Mucosa of rectum (tissue), 2 donors: ENCODE measurements at regions not wholly inside any gene's neighbourhood (a gene's known extent, or its start where the extent isn't known, plus 50 kb on each side); places are given as distances from the start of the nearest gene placed in this dataset.
"Not testable (repeated sequence)": the region's sequence is repeated elsewhere in the genome, so short reads cannot be mapped to it uniquely, and the experiment has no call there.

Source experiments
- H3K27ac ChIP-seq, 2 donors: one replicate each; pipeline ENCODE4 v1.7.0; 2013; ENCODE audit warnings: inconsistent platforms in 2 of 2, low read depth in 2 of 2, low read length in 2 of 2
- H3K27me3 ChIP-seq, 2 donors: one replicate each; pipeline ENCODE4 v1.7.0; 2013; ENCODE audit warnings: low read length in 2 of 2; ENCODE audit not compliant: control insufficient read depth in 2 of 2, insufficient read depth in 2 of 2
- H3K36me3 ChIP-seq, 2 donors: one replicate each; pipeline ENCODE4 v1.7.0; 2013; ENCODE audit warnings: low read length in 2 of 2; ENCODE audit not compliant: control insufficient read depth in 2 of 2, insufficient read depth in 2 of 2
- H3K4me1 ChIP-seq, 2 donors: one replicate each; pipeline ENCODE4 v1.7.0; 2013; ENCODE audit warnings: low read length in 2 of 2, mild to moderate bottlenecking in 1 of 2; ENCODE audit not compliant: control insufficient read depth in 2 of 2, insufficient read depth in 2 of 2
- H3K4me3 ChIP-seq, 2 donors: one replicate each; pipeline ENCODE4 v1.7.0; 2013; ENCODE audit warnings: low read length in 2 of 2
- H3K9ac ChIP-seq, 2 donors: one replicate each; pipeline ENCODE4 v1.7.0; 2013; ENCODE audit warnings: low read length in 2 of 2, low read depth in 1 of 2, mild to moderate bottlenecking in 1 of 2
- H3K9me3 ChIP-seq, 2 donors: one replicate each; pipeline ENCODE4 v1.7.0; 2013; ENCODE audit warnings: low read length in 2 of 2; ENCODE audit not compliant: control insufficient read depth in 2 of 2
- donor health status: healthy.
- donor health status: Normal muscosa, but diverticular disease.

DNA sequence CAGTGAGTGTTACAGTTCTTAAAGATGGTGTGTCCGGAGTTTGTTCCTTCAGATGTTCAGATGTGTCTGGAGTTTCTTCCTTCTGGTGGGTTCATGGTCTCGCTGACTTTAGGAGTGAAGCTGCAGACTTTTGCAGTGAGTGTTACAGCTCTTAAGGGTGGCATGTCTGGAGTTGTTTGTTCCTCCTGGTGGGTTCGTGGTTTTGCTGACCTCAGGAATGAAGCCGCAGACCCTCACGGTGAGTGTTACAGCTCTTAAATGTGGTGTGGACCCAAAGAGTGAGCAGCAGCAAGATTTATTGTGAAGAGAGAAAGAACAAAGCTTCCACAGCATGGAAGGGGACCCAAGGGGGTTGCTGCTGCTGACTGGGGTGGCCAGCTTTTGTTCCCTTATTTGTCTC, 159.6 kb downstream of the POLR1F start:
- H3K9ac ChIP-seq, H3K4me3 ChIP-seq, H3K27me3 ChIP-seq, H3K36me3 ChIP-seq, H3K27ac ChIP-seq, H3K9me3 ChIP-seq, H3K4me1 ChIP-seq: not testable (repeated sequence)

DNA sequence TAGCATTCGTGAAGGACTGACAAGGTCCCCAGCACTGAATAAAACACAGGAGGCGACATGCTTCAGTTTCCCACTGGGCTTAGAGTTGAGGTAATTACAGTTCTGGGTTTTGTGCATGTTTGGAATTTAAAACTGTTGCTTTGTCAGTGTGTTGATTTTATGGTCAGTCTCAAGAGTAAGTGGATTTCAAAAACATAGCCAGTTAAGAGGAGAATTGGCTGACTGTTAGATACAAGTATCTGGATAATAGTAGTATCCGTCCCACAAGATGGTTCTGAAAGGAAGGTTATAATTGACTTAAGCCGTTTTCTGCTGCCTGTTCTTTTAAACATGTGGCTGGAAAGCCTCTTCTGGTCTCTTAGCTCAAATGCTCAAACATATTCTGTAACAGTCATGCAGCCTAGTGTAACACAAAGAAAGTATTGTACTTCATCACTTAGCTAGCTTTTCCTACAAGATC, 170.9 kb downstream of the POLR1F start:
- Histone ChIP-seq H3K9me3 (peaks cover 2% of the 10 kb centered on the region in 2 donors), H3K4me1 (no peaks in the 10 kb centered on the region), H3K27ac (no peak overlapping the region), H3K36me3 (no peaks in the 10 kb centered on the region), H3K27me3 (no peaks in the 10 kb centered on the region), H3K4me3 (no peak overlapping the region), H3K9ac (no peak overlapping the region)

DNA sequence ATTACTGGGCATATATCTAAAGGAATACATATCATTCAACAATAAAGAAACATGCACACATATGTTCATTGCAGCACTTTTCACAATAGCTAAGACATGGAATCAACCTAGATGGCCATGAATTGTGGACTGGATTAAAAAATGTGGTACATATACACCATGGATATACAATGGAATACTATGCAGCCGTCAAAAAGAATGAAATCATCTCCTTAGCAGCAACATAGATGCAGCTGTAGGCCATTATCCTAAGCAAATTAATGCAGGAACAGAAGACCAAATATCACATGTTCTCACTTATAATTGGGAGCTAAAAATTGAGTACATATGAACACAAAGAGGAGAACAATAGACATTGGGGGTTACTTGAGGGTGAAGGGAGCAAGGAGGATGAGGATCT, 175.6 kb downstream of the POLR1F start:
- Histone ChIP-seq H3K4me3 (no peak overlapping the region), H3K27ac (no peak overlapping the region), H3K9me3 (peaks cover 2% of the 10 kb centered on the region in 2 donors), H3K9ac (no peak overlapping the region), H3K27me3 (no peaks in the 10 kb centered on the region), H3K36me3 (no peaks in the 10 kb centered on the region), H3K4me1 (no peaks in the 10 kb centered on the region)

DNA sequence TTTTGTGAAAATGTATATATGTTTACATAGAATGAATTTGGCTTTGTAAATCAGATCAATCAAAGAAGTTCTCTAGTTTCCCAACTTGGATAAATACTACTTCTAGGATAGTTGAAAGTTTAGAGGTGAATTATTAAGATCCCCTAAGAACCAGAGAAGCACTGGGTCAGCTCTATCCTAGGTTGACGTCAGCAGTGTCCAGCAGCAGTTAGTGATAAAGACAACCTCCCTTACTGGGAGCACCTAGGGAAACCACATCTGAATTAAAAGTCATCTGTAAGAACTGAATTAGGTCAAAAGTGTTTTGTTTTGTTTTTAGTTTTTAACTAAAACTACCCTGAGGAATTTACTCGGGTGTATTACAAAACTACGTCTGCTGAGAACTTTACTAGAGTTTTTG, 178.0 kb downstream of the POLR1F start:
- no peak overlapping the region for H3K4me3 ChIP-seq
- no peak overlapping the region for H3K9ac ChIP-seq
- H3K27ac ChIP-seq = no peak overlapping the region
- no peaks in the 10 kb centered on the region for H3K4me1 ChIP-seq
- H3K27me3 ChIP-seq = no peaks in the 10 kb centered on the region
- no peaks in the 10 kb centered on the region for H3K36me3 ChIP-seq
- peaks cover 2% of the 10 kb centered on the region in 2 donors for H3K9me3 ChIP-seq

DNA sequence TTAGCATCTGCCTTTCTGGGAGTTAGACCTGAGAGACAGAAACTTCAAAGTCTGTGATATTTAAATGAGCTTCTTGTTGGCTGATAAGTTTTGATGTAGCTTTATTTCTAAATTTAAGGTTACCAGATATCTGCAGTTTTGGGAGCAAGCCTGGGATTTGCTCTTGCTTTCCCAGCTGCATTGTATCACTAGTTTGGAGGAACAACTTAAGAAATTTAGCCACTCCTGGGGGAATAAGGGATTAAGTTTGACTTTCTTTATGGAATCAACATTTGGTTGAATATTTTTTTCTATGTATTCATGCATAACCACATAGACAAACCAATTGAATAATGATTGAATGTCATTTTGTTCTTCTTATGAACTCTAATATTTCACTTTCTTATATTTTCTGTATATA, 178.6 kb downstream of the POLR1F start:
- Histone ChIP-seq H3K9ac (no peak overlapping the region), H3K9me3 (peaks cover 2% of the 10 kb centered on the region in 2 donors), H3K27ac (no peak overlapping the region), H3K36me3 (no peaks in the 10 kb centered on the region), H3K4me3 (no peak overlapping the region), H3K27me3 (no peaks in the 10 kb centered on the region), H3K4me1 (no peaks in the 10 kb centered on the region)

DNA sequence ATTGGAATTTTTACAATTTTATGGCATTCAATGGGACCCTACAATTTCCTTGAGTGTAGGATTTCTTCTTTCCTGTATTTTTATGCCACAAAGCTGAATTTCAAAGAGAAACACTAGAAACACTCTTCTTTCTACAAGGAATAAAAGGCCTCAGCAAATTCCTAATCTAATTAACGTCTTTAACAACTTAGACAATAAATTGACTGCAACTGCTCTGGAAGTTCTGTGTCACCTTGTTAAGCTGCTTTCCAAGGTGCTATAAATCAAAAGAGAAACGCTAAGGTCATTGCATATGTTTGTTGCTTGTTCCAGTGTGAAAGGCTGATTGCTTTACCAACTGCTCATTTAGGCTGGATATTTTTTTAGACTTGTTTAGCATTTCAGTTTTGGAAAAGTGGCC, 182.2 kb downstream of the POLR1F start:
- Histone ChIP-seq H3K4me3 (no peak overlapping the region), H3K9me3 (no peaks in the 10 kb centered on the region), H3K36me3 (no peaks in the 10 kb centered on the region), H3K27me3 (no peaks in the 10 kb centered on the region), H3K4me1 (no peaks in the 10 kb centered on the region), H3K9ac (no peak overlapping the region), H3K27ac (no peak overlapping the region)

DNA sequence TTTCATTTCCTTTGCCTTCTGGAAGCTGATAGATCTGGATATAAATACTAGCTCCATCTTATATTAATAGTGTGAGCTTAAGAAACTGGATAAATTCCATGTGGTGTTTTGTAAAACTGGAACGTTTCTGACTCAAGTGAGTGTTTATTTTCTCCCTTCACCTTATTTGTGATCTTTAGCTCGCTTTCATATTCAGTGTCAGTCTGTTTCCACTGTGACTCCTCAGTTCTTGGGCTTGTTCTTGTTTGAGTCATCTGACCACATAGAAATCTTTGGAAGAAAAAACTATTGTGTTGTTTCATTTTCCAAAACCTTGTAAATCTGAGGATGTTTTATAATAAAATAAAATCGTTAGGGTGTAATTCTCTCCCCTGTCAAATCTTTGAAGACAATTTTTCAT, 186.4 kb downstream of the POLR1F start:
- Histone ChIP-seq H3K4me3 (no peak overlapping the region), H3K9me3 (no peaks in the 10 kb centered on the region), H3K9ac (no peak overlapping the region), H3K27me3 (no peaks in the 10 kb centered on the region), H3K36me3 (no peaks in the 10 kb centered on the region), H3K4me1 (no peaks in the 10 kb centered on the region), H3K27ac (no peak overlapping the region)

DNA sequence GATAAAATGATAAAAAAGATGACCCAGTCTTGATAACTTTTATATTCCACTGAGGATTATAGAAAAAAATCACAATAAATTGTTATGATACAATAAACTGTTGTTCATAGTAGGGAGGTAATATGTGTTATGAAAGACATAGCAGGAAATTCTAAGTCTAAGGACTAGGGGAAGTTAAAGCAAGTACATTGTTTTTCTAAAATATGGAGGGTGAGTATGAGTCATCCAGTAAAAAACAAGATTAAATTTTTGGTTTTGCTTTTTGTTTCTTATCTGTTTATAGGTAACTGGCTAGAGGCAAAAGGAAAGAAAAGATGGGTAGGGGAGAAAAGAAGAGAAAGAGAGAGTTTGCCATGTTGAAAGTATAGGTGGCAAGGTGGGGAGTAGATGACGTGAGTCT, 188.4 kb downstream of the POLR1F start:
- H3K4me3 ChIP-seq = no peak overlapping the region
- no peaks in the 10 kb centered on the region for H3K27me3 ChIP-seq
- H3K36me3 ChIP-seq = no peaks in the 10 kb centered on the region
- H3K4me1 ChIP-seq = no peaks in the 10 kb centered on the region
- no peak overlapping the region for H3K27ac ChIP-seq
- no peaks in the 10 kb centered on the region for H3K9me3 ChIP-seq
- H3K9ac ChIP-seq = no peak overlapping the region

DNA sequence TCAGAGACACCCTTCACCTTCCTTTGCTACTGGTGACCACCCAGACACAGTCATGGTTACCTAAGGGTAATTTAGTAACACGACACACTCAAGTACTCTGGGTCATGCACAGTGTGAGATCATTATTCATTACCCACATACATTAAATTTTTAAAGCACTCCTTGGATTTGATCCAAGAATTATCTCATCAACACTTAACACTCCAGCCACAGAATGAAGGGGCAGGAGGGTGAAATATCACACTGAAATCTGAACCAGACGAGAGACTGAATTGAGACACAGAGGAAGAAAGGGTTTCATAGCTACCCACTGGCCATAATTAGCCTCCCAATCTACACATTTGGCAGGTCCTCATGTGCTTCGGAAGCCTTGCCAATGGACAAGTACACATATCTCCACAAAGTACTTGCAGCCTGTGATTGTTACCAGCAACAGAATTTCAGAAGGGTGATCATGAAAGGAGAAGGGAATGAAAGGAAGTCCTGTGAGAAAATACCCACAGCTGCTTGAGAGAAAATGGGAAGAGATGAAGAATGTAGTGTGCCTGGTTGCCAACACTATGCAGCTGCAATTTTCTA, 189.3 kb downstream of the POLR1F start:
- H3K27ac ChIP-seq = no peak overlapping the region
- no peaks in the 10 kb centered on the region for H3K4me1 ChIP-seq
- no peak overlapping the region for H3K9ac ChIP-seq
- H3K27me3 ChIP-seq = no peaks in the 10 kb centered on the region
- H3K9me3 ChIP-seq = no peaks in the 10 kb centered on the region
- no peak overlapping the region for H3K4me3 ChIP-seq
- H3K36me3 ChIP-seq = no peaks in the 10 kb centered on the region

DNA sequence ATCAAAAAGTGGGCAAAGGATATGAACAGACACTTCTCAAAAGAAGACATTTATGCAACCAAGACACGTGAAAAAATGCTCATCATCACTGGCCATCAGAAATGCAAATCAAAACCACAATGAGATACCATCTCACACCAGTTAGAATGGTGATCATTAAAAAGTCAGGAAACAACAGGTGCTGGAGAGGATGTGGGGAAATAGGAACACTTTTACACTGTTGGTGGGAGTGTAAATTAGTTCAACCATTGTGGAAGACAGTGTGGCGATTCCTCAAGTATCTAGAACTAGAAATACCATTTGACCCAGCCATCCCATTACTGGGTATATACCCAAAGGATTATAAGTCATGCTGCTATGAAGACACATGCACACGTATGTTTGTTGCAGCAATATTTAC, 191.3 kb downstream of the POLR1F start:
- H3K9ac ChIP-seq, H3K9me3 ChIP-seq, H3K36me3 ChIP-seq, H3K27me3 ChIP-seq, H3K4me1 ChIP-seq, H3K4me3 ChIP-seq, H3K27ac ChIP-seq: not testable (repeated sequence)

DNA sequence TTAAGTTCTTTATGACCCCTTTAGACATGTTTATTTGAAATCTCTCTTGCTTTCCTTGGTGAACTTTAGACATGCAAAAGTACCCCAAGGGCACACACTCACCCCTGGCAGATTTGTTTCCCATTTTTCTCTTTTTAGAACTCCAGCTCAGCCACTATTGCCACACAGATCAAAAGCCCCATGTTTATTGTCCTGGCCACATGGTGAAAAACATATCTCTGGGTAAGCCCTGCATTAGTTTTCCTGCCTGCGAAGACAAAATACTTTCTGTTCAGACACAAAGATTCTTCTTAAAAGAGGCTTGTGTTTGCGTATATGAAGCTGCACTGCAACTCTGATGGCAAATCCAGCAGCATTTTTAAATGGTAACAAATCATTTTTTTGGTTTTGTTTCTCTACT, 200.0 kb downstream of the POLR1F start:
- Histone ChIP-seq H3K4me3 (no peak overlapping the region), H3K27ac (no peak overlapping the region), H3K36me3 (no peaks in the 10 kb centered on the region), H3K9me3 (no peaks in the 10 kb centered on the region), H3K9ac (no peak overlapping the region), H3K4me1 (no peaks in the 10 kb centered on the region), H3K27me3 (no peaks in the 10 kb centered on the region)
